Caco-2 (cell line): ENCODE measurements at regions not wholly inside any gene's neighbourhood (a gene's known extent, or its start where the extent isn't known, plus 50 kb on each side); places are given as distances from the start of the nearest gene placed in this dataset.

Experiments
- BruUV-seq: library from RNA; stranded (reverse); fragments of 400-500 nt; replicated peaks from 2 replicates; lab custom pipeline; 2021; lab: Mats Ljungman, UMichigan
- CTCF ChIA-PET: fragments of 300-600 bp; sonication (Branson Sonifier 250); formaldehyde crosslinking; loops from one replicate; lab custom pipeline; 2022; ENCODE audit warnings: antibody characterized with exemption; lab: Charles Lee
- POLR2A ChIA-PET: fragments of 300-600 bp; sonication (Branson Sonifier 250); formaldehyde crosslinking; loops from one replicate; lab custom pipeline; 2022; ENCODE audit warnings: antibody characterized with exemption; lab: Charles Lee
- DNase-seq, 2 experiments: peaks; one replicate each; pipeline versions ENCODE4 v3.0.0 to v3.0.0-alpha.2; 2020 to 2022
- H3K27me3 ChIP-seq: replicated peaks from 2 replicates; pipeline ENCODE4 v1.6.0; 2011; ENCODE audit warnings: low read length; ENCODE audit not compliant: control insufficient read depth, insufficient read depth
- H3K36me3 ChIP-seq: 2 replicates; pipeline ENCODE4 v1.5.1; 2011; ENCODE audit warnings: low read length; ENCODE audit not compliant: control insufficient read depth, insufficient read depth
- H3K4me1 ChIP-seq: fragments of 250-450 bp; sonication (Bioruptor Pico); 2 replicates; pipeline ENCODE4 v1.5.1; 2020; ENCODE audit warnings: mild to moderate bottlenecking
- H3K4me3 ChIP-seq: 2 replicates; pipeline ENCODE4 v1.5.1; 2011; ENCODE audit warnings: low read depth, mild to moderate bottlenecking, control low read depth, low read length
- H3K9me3 ChIP-seq: fragments of 250-450 bp; sonication (Bioruptor Pico); 2 replicates; pipeline ENCODE4 v1.5.1; 2020; ENCODE audit warnings: mild to moderate bottlenecking, moderate library complexity
- H3K27ac Mint-ChIP-seq: one replicate; pipeline ENCODE4 v1.8.0; 2022; ENCODE audit warnings: mixed read lengths; ENCODE audit not compliant: unreplicated experiment
- H3K27me3 Mint-ChIP-seq: one replicate; pipeline ENCODE4 v1.8.0; 2022; ENCODE audit warnings: mixed read lengths; ENCODE audit not compliant: insufficient read depth, unreplicated experiment
- H3K36me3 Mint-ChIP-seq: one replicate; pipeline ENCODE4 v1.8.0; 2022; ENCODE audit warnings: mild to moderate bottlenecking, mixed read lengths; ENCODE audit not compliant: insufficient read depth, unreplicated experiment
- H3K4me1 Mint-ChIP-seq: one replicate; pipeline ENCODE4 v1.8.0; 2022; ENCODE audit warnings: low read depth, mixed read lengths; ENCODE audit not compliant: unreplicated experiment
- H3K4me3 Mint-ChIP-seq: one replicate; pipeline ENCODE4 v1.8.0; 2022; ENCODE audit warnings: mild to moderate bottlenecking, moderate library complexity, mixed read lengths; ENCODE audit not compliant: unreplicated experiment
- H3K9me3 Mint-ChIP-seq: one replicate; pipeline ENCODE4 v1.8.0; 2022; ENCODE audit warnings: mixed read lengths; ENCODE audit not compliant: unreplicated experiment
- intact Hi-C: fragments of 100-400 bp; cut with micrococcal nuclease; formaldehyde crosslinking; loops from one replicate; pipeline ENCODE4 v1.10.0; 2022; ENCODE audit not compliant: unreplicated experiment
- TF ChIP-seq, protein P1 (sequence below), 2 experiments: fragments of 200-600 bp in 1 of 2; IDR thresholded peaks; 1 replicate in 1 of 2; 2 replicates in 1 of 2; pipeline versions ENCODE4 v1.5.1 to v1.8.0; 2011 to 2022; ENCODE audit warnings: antibody characterized with exemption in 1 of 2, control low read depth in 1 of 2, inconsistent platforms in 1 of 2, low read depth in 1 of 2, low read length in 1 of 2, mild to moderate bottlenecking in 1 of 2, moderate library complexity in 1 of 2; ENCODE audit not compliant: insufficient read depth in 1 of 2, severe bottlenecking in 1 of 2, unreplicated experiment in 1 of 2

DNA sequence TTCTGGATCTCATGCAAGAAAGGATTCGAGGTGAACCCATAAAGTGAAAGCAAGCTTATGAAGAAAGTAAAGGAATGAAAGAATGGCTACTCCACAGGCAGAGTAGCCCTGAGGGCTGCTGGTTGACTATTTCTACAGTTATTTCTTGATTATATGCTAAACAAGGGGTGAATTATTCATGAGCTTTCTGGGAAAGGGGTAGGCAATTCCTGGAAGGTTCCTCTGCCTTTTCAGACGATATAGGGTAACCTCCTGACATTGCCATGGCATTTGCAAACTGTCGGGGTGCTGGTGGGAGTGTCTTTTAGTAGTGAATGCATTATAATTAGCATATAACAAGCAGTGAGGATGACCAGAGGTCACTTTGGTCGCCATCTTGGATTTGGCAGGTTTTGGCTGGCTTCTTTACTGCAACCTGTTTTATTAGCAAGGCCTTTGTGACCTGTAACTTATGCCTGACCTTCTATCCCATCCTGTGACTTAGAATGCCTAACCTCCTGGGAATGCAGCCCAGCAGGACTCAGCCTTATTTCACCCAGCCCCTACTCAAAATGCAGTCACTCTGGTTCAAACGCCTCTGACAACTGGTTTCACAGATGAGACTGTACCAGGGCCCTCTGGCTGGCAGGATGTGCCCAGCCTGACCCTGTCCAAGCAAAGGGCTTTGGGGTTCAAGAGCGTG, 157.7 kb upstream of the SFSWAP start:
- no peak overlapping the region for H3K27ac Mint-ChIP-seq

DNA sequence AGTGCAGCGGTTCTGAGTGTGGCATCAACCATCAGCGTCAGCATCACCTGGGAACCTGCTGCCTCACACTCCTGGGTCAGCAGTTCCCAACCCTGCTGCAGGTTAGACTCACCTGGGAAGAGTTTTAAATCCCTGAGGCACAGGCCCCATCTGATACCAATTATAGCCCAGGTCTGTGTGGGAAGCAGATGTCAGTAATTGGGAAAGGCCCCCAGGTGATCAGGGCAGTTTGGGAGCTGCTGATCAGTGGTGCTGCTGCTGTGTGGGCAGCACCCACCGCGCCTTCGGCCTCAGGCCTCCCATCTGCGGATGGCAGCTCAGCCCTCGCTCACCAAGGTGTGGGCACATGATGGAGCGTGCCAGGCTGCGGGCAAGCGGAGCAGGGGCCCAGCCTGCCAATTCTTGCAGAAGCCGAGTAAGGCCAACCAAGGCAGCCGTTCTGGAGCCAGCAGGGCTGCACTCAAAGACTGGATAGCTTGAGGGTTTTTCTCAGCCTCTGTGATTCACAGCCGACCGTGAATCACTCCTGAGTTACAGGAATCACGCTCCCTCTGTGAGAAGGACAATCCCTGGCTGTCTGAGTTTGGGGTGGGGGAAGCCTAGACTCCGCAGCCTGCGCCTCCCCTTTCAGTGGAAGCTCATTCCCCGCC, 155.6 kb upstream of the SFSWAP start:
- Mint-ChIP-seq H3K4me1 (no peaks in the 10 kb centered on the region), H3K27ac (no peak overlapping the region), H3K36me3 (no peaks in the 10 kb centered on the region), H3K27me3 (peaks cover 22% of the 10 kb centered on the region), H3K4me3 (no peak overlapping the region), H3K9me3 (no peaks in the 10 kb centered on the region)
- no peaks in the 10 kb centered on the region for H3K9me3 ChIP-seq
- H3K4me1 ChIP-seq = no peaks in the 10 kb centered on the region
- no peak overlapping the region for H3K4me3 ChIP-seq
- intact Hi-C loops = no loop called here
- H3K36me3 ChIP-seq = no peaks in the 10 kb centered on the region
- ChIA-PET CTCF (no interaction called here), POLR2A (interaction anchor here (0.5 kb wide), 1 partner anchor 951 kb away, joined by 4 read pairs; no protein-coding TSS in a partner anchor)
- BruUV-seq = no TSS peak
- no peaks in the 10 kb centered on the region for H3K27me3 ChIP-seq
- no peak for DNase-seq
- TF ChIP-seq, protein P1, sequence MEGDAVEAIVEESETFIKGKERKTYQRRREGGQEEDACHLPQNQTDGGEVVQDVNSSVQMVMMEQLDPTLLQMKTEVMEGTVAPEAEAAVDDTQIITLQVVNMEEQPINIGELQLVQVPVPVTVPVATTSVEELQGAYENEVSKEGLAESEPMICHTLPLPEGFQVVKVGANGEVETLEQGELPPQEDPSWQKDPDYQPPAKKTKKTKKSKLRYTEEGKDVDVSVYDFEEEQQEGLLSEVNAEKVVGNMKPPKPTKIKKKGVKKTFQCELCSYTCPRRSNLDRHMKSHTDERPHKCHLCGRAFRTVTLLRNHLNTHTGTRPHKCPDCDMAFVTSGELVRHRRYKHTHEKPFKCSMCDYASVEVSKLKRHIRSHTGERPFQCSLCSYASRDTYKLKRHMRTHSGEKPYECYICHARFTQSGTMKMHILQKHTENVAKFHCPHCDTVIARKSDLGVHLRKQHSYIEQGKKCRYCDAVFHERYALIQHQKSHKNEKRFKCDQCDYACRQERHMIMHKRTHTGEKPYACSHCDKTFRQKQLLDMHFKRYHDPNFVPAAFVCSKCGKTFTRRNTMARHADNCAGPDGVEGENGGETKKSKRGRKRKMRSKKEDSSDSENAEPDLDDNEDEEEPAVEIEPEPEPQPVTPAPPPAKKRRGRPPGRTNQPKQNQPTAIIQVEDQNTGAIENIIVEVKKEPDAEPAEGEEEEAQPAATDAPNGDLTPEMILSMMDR (IDR thresholded peaks at IDR 0.05; ENCODE audit: insufficient read depth in 1 of 2, low read depth in 1 of 2, low read length in 1 of 2, severe bottlenecking in 1 of 2, unreplicated experiment in 1 of 2) = no peak

More for the DNA sequence above, 157.7 kb upstream of the SFSWAP start:
- no peaks in the 10 kb centered on the region for H3K4me1 Mint-ChIP-seq
- peaks cover 22% of the 10 kb centered on the region for H3K27me3 Mint-ChIP-seq
- Histone ChIP-seq H3K4me1 (no peaks in the 10 kb centered on the region), H3K4me3 (no peak overlapping the region), H3K9me3 (no peaks in the 10 kb centered on the region), H3K27me3 (no peaks in the 10 kb centered on the region), H3K36me3 (no peaks in the 10 kb centered on the region)
- POLR2A ChIA-PET = no interaction called here
- no TSS peak for BruUV-seq
- H3K9me3 Mint-ChIP-seq = no peaks in the 10 kb centered on the region
- DNase-seq = no peak
- H3K36me3 Mint-ChIP-seq = no peaks in the 10 kb centered on the region
- TF ChIP-seq, protein P1 (IDR thresholded peaks at IDR 0.05; ENCODE audit: insufficient read depth in 1 of 2, low read depth in 1 of 2, low read length in 1 of 2, severe bottlenecking in 1 of 2, unreplicated experiment in 1 of 2) = no peak
- CTCF ChIA-PET = no interaction called here
- no peak overlapping the region for H3K4me3 Mint-ChIP-seq
- intact Hi-C loops = no loop called here

DNA sequence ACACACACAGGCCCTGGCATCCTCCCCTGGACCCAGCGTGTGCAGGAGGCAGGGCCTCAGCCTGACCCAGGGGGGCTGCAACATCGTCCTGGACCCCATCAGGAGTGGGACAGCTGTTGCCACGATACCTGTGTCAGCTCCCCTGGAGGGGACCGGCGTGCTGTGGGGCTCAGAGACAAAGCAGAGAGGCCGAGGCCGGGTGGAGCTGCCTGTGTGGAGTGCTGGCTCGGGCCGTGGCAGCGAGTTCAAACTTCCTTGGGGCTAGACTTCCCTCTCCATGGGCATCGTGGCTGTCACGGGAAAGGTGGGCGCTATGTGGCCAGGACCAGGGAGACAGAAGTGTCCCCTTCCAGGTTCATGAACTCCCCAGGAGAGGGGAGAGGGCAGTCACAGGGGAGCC, 155.0 kb upstream of the SFSWAP start:
- Histone ChIP-seq H3K27me3 (no peaks in the 10 kb centered on the region), H3K4me1 (no peaks in the 10 kb centered on the region), H3K9me3 (no peaks in the 10 kb centered on the region), H3K4me3 (no peak overlapping the region), H3K36me3 (no peaks in the 10 kb centered on the region)
- intact Hi-C loops = no loop called here
- Mint-ChIP-seq H3K27ac (no peak overlapping the region), H3K9me3 (no peaks in the 10 kb centered on the region), H3K4me1 (no peaks in the 10 kb centered on the region), H3K27me3 (peaks cover 22% of the 10 kb centered on the region), H3K4me3 (no peak overlapping the region), H3K36me3 (no peaks in the 10 kb centered on the region)
- CTCF ChIA-PET = no interaction called here
- BruUV-seq = no TSS peak
- POLR2A ChIA-PET = interaction anchor here (0.5 kb wide), 1 partner anchor 951 kb away, joined by 4 read pairs; no protein-coding TSS in a partner anchor
- TF ChIP-seq, protein P1 (IDR thresholded peaks at IDR 0.05; ENCODE audit: insufficient read depth in 1 of 2, low read depth in 1 of 2, low read length in 1 of 2, severe bottlenecking in 1 of 2, unreplicated experiment in 1 of 2) = no peak
- DNase-seq = no peak
